Body of pancreas (tissue), 4 donors: ENCODE measurements at regions not wholly inside any gene's neighbourhood (a gene's known extent, or its start where the extent isn't known, plus 50 kb on each side); places are given as distances from the start of the nearest gene placed in this dataset.

Source experiments
- CTCF ChIP-seq, 7 experiments: fragments of 450-650 bp in 4 of 7; fragments of 200-600 bp in 3 of 7; sonication (generic) in 3 of 7; IDR thresholded peaks; one replicate each; pipeline ENCODE4 v1.5.1; 2016 to 2019; ENCODE audit warnings: antibody characterized with exemption in 7 of 7
- POLR2A ChIP-seq, 3 donors: fragments of 450-650 bp; IDR thresholded peaks; one replicate each; pipeline ENCODE4 v1.6.1; 2016; ENCODE audit warnings: antibody characterized with exemption in 3 of 3, mild to moderate bottlenecking in 2 of 3

GRCh38 chr7:84700563-84701370 is 486.1 kb downstream of the SEMA3D start:
- no peak for TF ChIP-seq CTCF (IDR thresholded peaks at IDR 0.05)
- TF ChIP-seq POLR2A (IDR thresholded peaks at IDR 0.05), result no peak
